ENCODE measurements at regions not wholly inside any gene's neighbourhood (a gene's known extent, or its start where the extent isn't known, plus 50 kb on each side); places are given as distances from the start of the nearest gene placed in this dataset.

GRCh38 chr11:28629235-28629634, 521.0 kb downstream of the METTL15 start:
- Histone ChIP-seq H3K9me3 (ENCODE audit: insufficient read depth, low read depth, low read length) (no peaks in the 10 kb centered on the region), H3K27ac (ENCODE audit: low read depth, low read length) (no peak overlapping the region), H3K23ac (ENCODE audit: low read length) (no peak overlapping the region), H3K14ac (ENCODE audit: low read length) (no peak overlapping the region), H3K79me1 (ENCODE audit: low read length) (no peaks in the 10 kb centered on the region), H3K4me1 (ENCODE audit: control insufficient read depth in 1 of 2, insufficient read depth in 2 of 2, low read length in 2 of 2) (no peaks in the 10 kb centered on the region), H3K4me2 (ENCODE audit: low read length) (no peak overlapping the region), H3K36me3 (ENCODE audit: control insufficient read depth in 1 of 2, insufficient read depth in 2 of 2, low read length in 2 of 2) (no peaks in the 10 kb centered on the region), H3K18ac (ENCODE audit: low read length) (no peak overlapping the region), H3K9ac (ENCODE audit: low read length) (no peak overlapping the region), H3K27me3 (ENCODE audit: insufficient read depth, low read length) (no peaks in the 10 kb centered on the region), H2BK12ac (ENCODE audit: low read length) (no peak overlapping the region), H3K79me2 (ENCODE audit: control insufficient read depth, insufficient read depth, low read length, poor library complexity) (no peaks in the 10 kb centered on the region), H2AK5ac (ENCODE audit: low read length) (no peak overlapping the region), H4K12ac (ENCODE audit: low read depth, low read length) (no peak overlapping the region), H3K4me3 (ENCODE audit: low read depth, low read length) (no peak overlapping the region), H2BK120ac (ENCODE audit: insufficient read depth, low read length, poor library complexity) (no peak overlapping the region), H4K8ac (ENCODE audit: low read depth, low read length) (no peak overlapping the region), H2BK5ac (ENCODE audit: low read depth, low read length, poor library complexity) (no peak overlapping the region), H2AFZ (ENCODE audit: insufficient read depth, low read length, poor library complexity) (no peak overlapping the region), H4K91ac (ENCODE audit: low read depth, low read length) (no peak overlapping the region), H3K4ac (ENCODE audit: low read depth, low read length) (no peak overlapping the region)
- no peak for DNase-seq
- WGBS (ENCODE audit: extremely low coverage, insufficient coverage, insufficient read length) = no CpG with 5 or more reads among the region's 3 CpGs

- no peak overlapping the region for H2AK5ac ChIP-seq (ENCODE audit: low read length)
Observed at GRCh38 chr11:28628412-28628811, 520.2 kb downstream of the METTL15 start.

GRCh38 chr11:28627690-28628255, 519.6 kb downstream of the METTL15 start:
- H4K12ac ChIP-seq (ENCODE audit: low read depth, low read length) = no peak overlapping the region

More at GRCh38 chr11:28628412-28628811, 520.2 kb downstream of the METTL15 start:
- H4K12ac ChIP-seq (ENCODE audit: low read depth, low read length) = no peak overlapping the region
- H4K8ac ChIP-seq (ENCODE audit: low read depth, low read length) = no peak overlapping the region
- H3K79me2 ChIP-seq (ENCODE audit: control insufficient read depth, insufficient read depth, low read length, poor library complexity) = no peaks in the 10 kb centered on the region
- H2BK120ac ChIP-seq (ENCODE audit: insufficient read depth, low read length, poor library complexity) = no peak overlapping the region
- H3K4me3 ChIP-seq (ENCODE audit: low read depth, low read length) = no peak overlapping the region
- no peak overlapping the region for H3K4ac ChIP-seq (ENCODE audit: low read depth, low read length)
- no peaks in the 10 kb centered on the region for H3K79me1 ChIP-seq (ENCODE audit: low read length)
- H3K18ac ChIP-seq (ENCODE audit: low read length) = no peak overlapping the region
- H3K9ac ChIP-seq (ENCODE audit: low read length) = no peak overlapping the region
- no peak overlapping the region for H3K27ac ChIP-seq (ENCODE audit: low read depth, low read length)
- no peak overlapping the region for H2BK5ac ChIP-seq (ENCODE audit: low read depth, low read length, poor library complexity)
- no peaks in the 10 kb centered on the region for H3K9me3 ChIP-seq (ENCODE audit: insufficient read depth, low read depth, low read length)
- DNase-seq = no peak
- no peaks in the 10 kb centered on the region for H3K36me3 ChIP-seq (ENCODE audit: control insufficient read depth in 1 of 2, insufficient read depth in 2 of 2, low read length in 2 of 2)
- no peak overlapping the region for H3K14ac ChIP-seq (ENCODE audit: low read length)
- no peak overlapping the region for H2BK12ac ChIP-seq (ENCODE audit: low read length)
- H3K27me3 ChIP-seq (ENCODE audit: insufficient read depth, low read length) = no peaks in the 10 kb centered on the region
- no peak overlapping the region for H3K4me2 ChIP-seq (ENCODE audit: low read length)
- no peaks in the 10 kb centered on the region for H3K4me1 ChIP-seq (ENCODE audit: control insufficient read depth in 1 of 2, insufficient read depth in 2 of 2, low read length in 2 of 2)
- WGBS (ENCODE audit: extremely low coverage, insufficient coverage, insufficient read length) = no CpG with 5 or more reads among the region's 4 CpGs
- H3K23ac ChIP-seq (ENCODE audit: low read length) = no peak overlapping the region
- H4K91ac ChIP-seq (ENCODE audit: low read depth, low read length) = no peak overlapping the region
- no peak overlapping the region for H2AFZ ChIP-seq (ENCODE audit: insufficient read depth, low read length, poor library complexity)

GRCh38 chr11:28625532-28625931, 517.3 kb downstream of the METTL15 start:
- Histone ChIP-seq H4K8ac (ENCODE audit: low read depth, low read length) (no peak overlapping the region), H3K36me3 (ENCODE audit: control insufficient read depth in 1 of 2, insufficient read depth in 2 of 2, low read length in 2 of 2) (no peaks in the 10 kb centered on the region), H3K4me1 (ENCODE audit: control insufficient read depth in 1 of 2, insufficient read depth in 2 of 2, low read length in 2 of 2) (no peaks in the 10 kb centered on the region), H3K27me3 (ENCODE audit: insufficient read depth, low read length) (no peaks in the 10 kb centered on the region), H3K27ac (ENCODE audit: low read depth, low read length) (no peak overlapping the region), H3K9me3 (ENCODE audit: insufficient read depth, low read depth, low read length) (no peaks in the 10 kb centered on the region), H3K79me1 (ENCODE audit: low read length) (no peaks in the 10 kb centered on the region), H4K12ac (ENCODE audit: low read depth, low read length) (no peak overlapping the region), H3K9ac (ENCODE audit: low read length) (no peak overlapping the region), H3K14ac (ENCODE audit: low read length) (no peak overlapping the region), H2AK5ac (ENCODE audit: low read length) (no peak overlapping the region), H2BK5ac (ENCODE audit: low read depth, low read length, poor library complexity) (no peak overlapping the region), H4K91ac (ENCODE audit: low read depth, low read length) (no peak overlapping the region), H3K4ac (ENCODE audit: low read depth, low read length) (no peak overlapping the region), H2BK120ac (ENCODE audit: insufficient read depth, low read length, poor library complexity) (no peak overlapping the region), H3K79me2 (ENCODE audit: control insufficient read depth, insufficient read depth, low read length, poor library complexity) (no peaks in the 10 kb centered on the region), H2AFZ (ENCODE audit: insufficient read depth, low read length, poor library complexity) (no peak overlapping the region), H3K18ac (ENCODE audit: low read length) (no peak overlapping the region), H3K23ac (ENCODE audit: low read length) (no peak overlapping the region), H2BK12ac (ENCODE audit: low read length) (no peak overlapping the region), H3K4me3 (ENCODE audit: low read depth, low read length) (no peak overlapping the region), H3K4me2 (ENCODE audit: low read length) (no peak overlapping the region)
- no peak for DNase-seq

More at GRCh38 chr11:28627690-28628255, 519.6 kb downstream of the METTL15 start:
- H2BK120ac ChIP-seq (ENCODE audit: insufficient read depth, low read length, poor library complexity) = no peak overlapping the region
- H3K36me3 ChIP-seq (ENCODE audit: control insufficient read depth in 1 of 2, insufficient read depth in 2 of 2, low read length in 2 of 2) = no peaks in the 10 kb centered on the region
- no peak overlapping the region for H3K4me3 ChIP-seq (ENCODE audit: low read depth, low read length)
- no peak overlapping the region for H3K4ac ChIP-seq (ENCODE audit: low read depth, low read length)
- H3K27me3 ChIP-seq (ENCODE audit: insufficient read depth, low read length) = no peaks in the 10 kb centered on the region
- H3K18ac ChIP-seq (ENCODE audit: low read length) = no peak overlapping the region
- H3K9ac ChIP-seq (ENCODE audit: low read length) = no peak overlapping the region
- no peaks in the 10 kb centered on the region for H3K79me2 ChIP-seq (ENCODE audit: control insufficient read depth, insufficient read depth, low read length, poor library complexity)
- WGBS (ENCODE audit: extremely low coverage, insufficient coverage, insufficient read length) = no CpG with 5 or more reads among the region's 1 CpG
- H4K91ac ChIP-seq (ENCODE audit: low read depth, low read length) = no peak overlapping the region
- H3K4me1 ChIP-seq (ENCODE audit: control insufficient read depth in 1 of 2, insufficient read depth in 2 of 2, low read length in 2 of 2) = no peaks in the 10 kb centered on the region
- no peaks in the 10 kb centered on the region for H3K79me1 ChIP-seq (ENCODE audit: low read length)
- H3K23ac ChIP-seq (ENCODE audit: low read length) = no peak overlapping the region
- H2BK5ac ChIP-seq (ENCODE audit: low read depth, low read length, poor library complexity) = no peak overlapping the region
- no peaks in the 10 kb centered on the region for H3K9me3 ChIP-seq (ENCODE audit: insufficient read depth, low read depth, low read length)
- H4K8ac ChIP-seq (ENCODE audit: low read depth, low read length) = no peak overlapping the region
- no peak for DNase-seq
- no peak overlapping the region for H2AFZ ChIP-seq (ENCODE audit: insufficient read depth, low read length, poor library complexity)
- no peak overlapping the region for H3K14ac ChIP-seq (ENCODE audit: low read length)
- no peak overlapping the region for H2BK12ac ChIP-seq (ENCODE audit: low read length)
- H3K4me2 ChIP-seq (ENCODE audit: low read length) = no peak overlapping the region
- no peak overlapping the region for H3K27ac ChIP-seq (ENCODE audit: low read depth, low read length)
- no peak overlapping the region for H2AK5ac ChIP-seq (ENCODE audit: low read length)

All from trophoblast cell (in vitro differentiated cells and primary cell).